Kidney epithelial cell (primary cell): ENCODE measurements at regions not wholly inside any gene's neighbourhood (a gene's known extent, or its start where the extent isn't known, plus 50 kb on each side); places are given as distances from the start of the nearest gene placed in this dataset.

ENCODE experiments used
- DNase-seq: peaks from one replicate; pipeline ENCODE4 v3.0.0-alpha.2; 2010; ENCODE audit warnings: low read depth
- H3K27me3 ChIP-seq: 2 replicates; pipeline ENCODE4 v1.6.0; 2011; ENCODE audit warnings: low read length; ENCODE audit not compliant: control insufficient read depth, insufficient read depth
- H3K36me3 ChIP-seq: 2 replicates; pipeline ENCODE4 v1.5.1; 2011; ENCODE audit warnings: low read length; ENCODE audit not compliant: control insufficient read depth, insufficient read depth
- H3K4me3 ChIP-seq: 2 replicates; pipeline ENCODE4 v1.5.1; 2011; ENCODE audit warnings: low read depth, mild to moderate bottlenecking, control low read depth, low read length
- CTCF ChIP-seq: IDR thresholded peaks from 2 replicates; pipeline ENCODE4 v1.5.1; 2011; ENCODE audit warnings: mild to moderate bottlenecking, moderate library complexity, low read length, control low read depth, inconsistent platforms; ENCODE audit not compliant: insufficient read depth, poor library complexity, severe bottlenecking

GRCh38 chr14:44341116-44341515 is 166.0 kb downstream of the FSCB start:
- TF ChIP-seq CTCF: no peak
- Histone ChIP-seq H3K27me3 (no peaks in the 10 kb centered on the region), H3K36me3 (no peaks in the 10 kb centered on the region), H3K4me3 (no peak overlapping the region)
- no peak for DNase-seq

GRCh38 chr14:44339862-44340261 is 167.2 kb downstream of the FSCB start:
- Histone ChIP-seq H3K36me3 (no peaks in the 10 kb centered on the region), H3K27me3 (no peaks in the 10 kb centered on the region), H3K4me3 (no peak overlapping the region)
- no peak for DNase-seq
- no peak for TF ChIP-seq CTCF

- H3K4me3 ChIP-seq: no peak overlapping the region
- H3K27me3 ChIP-seq: no peaks in the 10 kb centered on the region
- no peak for TF ChIP-seq CTCF
- no peak for DNase-seq
- no peaks in the 10 kb centered on the region for H3K36me3 ChIP-seq
These were observed 167.9 kb downstream of the FSCB start for GRCh38 chr14:44339231-44339630.

- Histone ChIP-seq H3K36me3 (no peaks in the 10 kb centered on the region), H3K4me3 (no peak overlapping the region), H3K27me3 (no peaks in the 10 kb centered on the region)
- no peak for TF ChIP-seq CTCF
- no peak for DNase-seq
These were observed 189.7 kb downstream of the FSCB start for GRCh38 chr14:44317441-44317746.

GRCh38 chr14:44316647-44317440 is 190.2 kb downstream of the FSCB start:
- no peak overlapping the region for H3K4me3 ChIP-seq
- TF ChIP-seq CTCF: no peak
- no peaks in the 10 kb centered on the region for H3K36me3 ChIP-seq
- no peaks in the 10 kb centered on the region for H3K27me3 ChIP-seq
- DNase-seq: peak; percentile 98

GRCh38 chr14:44309331-44309730 is 197.8 kb downstream of the FSCB start:
- no peak for TF ChIP-seq CTCF
- no peak for DNase-seq
- H3K27me3 ChIP-seq: no peaks in the 10 kb centered on the region
- no peaks in the 10 kb centered on the region for H3K36me3 ChIP-seq
- H3K4me3 ChIP-seq: no peak overlapping the region
